HG02943 (cell line): ENCODE measurements at regions not wholly inside any gene's neighbourhood (a gene's known extent, or its start where the extent isn't known, plus 50 kb on each side); places are given as distances from the start of the nearest gene placed in this dataset.
"Not testable (repeated sequence)": the region's sequence is repeated elsewhere in the genome, so short reads cannot be mapped to it uniquely, and the experiment has no call there.

Experiments used
- ATAC-seq: cut with Tn5 transposase; IDR thresholded peaks from one replicate; pipeline ENCODE4 v1.9.1; 2021; ENCODE audit warnings: mild to moderate bottlenecking, low read depth, moderate library complexity; ENCODE audit not compliant: unreplicated experiment

- ATAC-seq = no peak
Measured at GRCh38 chr16:76796978-76797377, 394.0 kb upstream of the MON1B start.

- ATAC-seq = no peak
Measured at GRCh38 chr16:76797457-76797856, 393.5 kb upstream of the MON1B start.

GRCh38 chr16:76800196-76800595, 390.8 kb upstream of the MON1B start:
- no peak for ATAC-seq

- no peak for ATAC-seq
Measured at GRCh38 chr16:76801357-76801756, 389.6 kb upstream of the MON1B start.

- ATAC-seq = no peak
Measured at GRCh38 chr16:76816475-76816874, 374.5 kb upstream of the MON1B start.

GRCh38 chr16:76818606-76819181, 372.3 kb upstream of the MON1B start:
- ATAC-seq = no peak

- ATAC-seq = no peak
Measured at GRCh38 chr16:76819226-76819916, 371.6 kb upstream of the MON1B start.

GRCh38 chr16:76824221-76824620, 366.8 kb upstream of the MON1B start:
- no peak for ATAC-seq

GRCh38 chr16:76824791-76825190, 366.2 kb upstream of the MON1B start:
- no peak for ATAC-seq

- ATAC-seq = no peak
Measured at GRCh38 chr16:76835339-76835738, 355.7 kb upstream of the MON1B start.

- no peak for ATAC-seq
Measured at GRCh38 chr16:76835779-76836300, 355.1 kb upstream of the MON1B start.

GRCh38 chr16:76837872-76838271, 353.1 kb upstream of the MON1B start:
- ATAC-seq = no peak

- no peak for ATAC-seq
Measured at GRCh38 chr16:76854234-76854633, 336.8 kb upstream of the MON1B start.

- no peak for ATAC-seq
Measured at GRCh38 chr16:76856112-76856511, 334.9 kb upstream of the MON1B start.

GRCh38 chr16:76857402-76857801, 333.6 kb upstream of the MON1B start:
- ATAC-seq = no peak

- no peak for ATAC-seq
Measured at GRCh38 chr16:76862901-76863300, 328.1 kb upstream of the MON1B start.

- no peak for ATAC-seq
Measured at GRCh38 chr16:76866994-76867393, 324.0 kb upstream of the MON1B start.

- ATAC-seq = no peak
Measured at GRCh38 chr16:76875898-76876297, 315.1 kb upstream of the MON1B start.

GRCh38 chr16:76879420-76879819, 311.6 kb upstream of the MON1B start:
- no peak for ATAC-seq

GRCh38 chr16:76880523-76880922, 310.5 kb upstream of the MON1B start:
- ATAC-seq = not testable (repeated sequence)

GRCh38 chr16:76882105-76882504, 308.9 kb upstream of the MON1B start:
- no peak for ATAC-seq

GRCh38 chr16:76883076-76883475, 307.9 kb upstream of the MON1B start:
- ATAC-seq = no peak
